Stimulated activated naive CD8-positive, alpha-beta T cell treated with anti-CD3 and anti-CD28 coated beads, Interleukin-15, Interleukin-2, amounts not matched to agents 100 U/mL and 50 U/mL, for 24 hours (primary cell): ENCODE measurements at regions not wholly inside any gene's neighbourhood (a gene's known extent, or its start where the extent isn't known, plus 50 kb on each side); places are given as distances from the start of the nearest gene placed in this dataset.
"Not testable (repeated sequence)": the region's sequence is repeated elsewhere in the genome, so short reads cannot be mapped to it uniquely, and the experiment has no call there.

Source experiments
- ATAC-seq: fragments of 150-1000 bp; cut with Tn5 transposase; one replicate; pipeline ENCODE4 v1.10.0; 2021
- DNase-seq: peaks from one replicate; pipeline ENCODE4 v3.0.0; 2021

DNA sequence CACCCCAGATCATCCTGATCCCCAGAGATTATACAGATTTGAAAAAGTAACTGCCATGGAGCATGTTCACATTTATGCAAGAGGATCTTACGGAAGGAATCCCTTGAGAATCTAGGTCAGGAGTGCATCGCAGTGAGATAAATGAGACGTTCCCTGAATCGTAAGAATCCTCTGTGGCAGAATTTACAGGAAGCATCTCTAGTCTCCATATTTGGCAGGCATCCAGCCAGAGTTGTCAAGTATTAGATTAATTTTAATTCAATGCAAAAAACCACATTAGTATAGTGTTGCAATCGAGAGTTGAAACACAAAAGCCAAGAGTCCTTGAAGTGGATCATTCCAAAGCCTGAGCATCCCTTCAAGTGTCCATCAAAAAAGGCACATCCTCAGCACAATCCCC, 100.8 kb downstream of the RRAGC start:
- no peak for DNase-seq
- no peak for ATAC-seq

DNA sequence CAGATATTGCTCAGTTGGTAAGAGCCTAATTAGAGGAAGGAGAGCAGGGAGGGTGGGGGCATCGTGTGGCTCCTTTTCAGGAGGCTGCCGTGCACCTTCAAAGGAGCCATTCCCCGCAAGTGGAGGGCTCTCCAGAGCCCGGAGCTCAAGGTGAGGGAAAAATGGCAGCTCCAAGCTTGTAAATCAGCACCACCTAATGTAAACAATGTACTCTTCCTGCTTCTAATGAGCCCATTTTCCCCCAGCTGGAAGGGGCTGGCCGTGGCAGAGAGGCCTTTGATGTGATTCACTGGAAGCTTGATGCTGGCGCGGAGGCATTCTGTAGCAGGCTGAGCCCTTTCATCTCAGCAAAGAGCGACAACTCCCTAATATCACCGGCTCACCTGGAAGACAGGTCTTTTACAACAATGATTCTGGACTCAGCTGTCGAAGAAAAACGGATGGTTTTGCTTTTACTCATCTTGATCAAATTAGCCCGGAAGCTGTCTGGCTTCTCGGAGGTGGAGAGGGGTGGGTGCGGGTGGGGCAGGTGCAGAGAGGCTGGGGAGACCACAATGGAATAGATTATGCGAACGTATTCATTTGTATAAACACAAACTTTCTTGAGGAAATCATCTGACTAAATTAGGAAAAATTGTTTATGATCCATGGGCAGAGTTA, 112.5 kb downstream of the RRAGC start:
- ATAC-seq, result no peak
- DNase-seq, result no peak

DNA sequence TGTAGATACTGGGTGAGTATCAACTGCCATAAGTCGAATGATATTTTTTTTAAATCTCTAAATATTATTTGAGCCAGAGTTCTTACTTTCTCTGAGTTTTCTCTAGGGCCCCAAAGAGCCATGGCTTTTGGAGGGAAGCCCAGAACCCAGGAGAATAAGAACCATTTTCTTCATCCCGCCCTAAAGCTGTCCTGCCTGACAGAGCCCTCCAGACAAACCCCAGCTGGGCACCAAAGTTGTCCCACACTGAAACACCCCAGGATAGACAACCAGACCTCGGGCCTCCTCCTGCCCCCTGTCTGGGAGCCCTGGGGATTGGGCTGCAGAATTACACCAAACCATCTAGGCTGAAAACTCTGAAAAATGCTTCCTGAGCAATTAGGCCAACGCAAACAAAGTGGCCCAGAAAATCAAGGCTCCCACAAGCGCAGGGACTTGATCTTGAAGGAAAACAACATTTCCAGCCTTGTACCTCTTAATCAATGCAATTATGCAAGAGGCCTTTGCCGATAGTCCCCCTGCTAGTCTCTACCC, 113.1 kb downstream of the RRAGC start:
- no peak for ATAC-seq
- no peak for DNase-seq

DNA sequence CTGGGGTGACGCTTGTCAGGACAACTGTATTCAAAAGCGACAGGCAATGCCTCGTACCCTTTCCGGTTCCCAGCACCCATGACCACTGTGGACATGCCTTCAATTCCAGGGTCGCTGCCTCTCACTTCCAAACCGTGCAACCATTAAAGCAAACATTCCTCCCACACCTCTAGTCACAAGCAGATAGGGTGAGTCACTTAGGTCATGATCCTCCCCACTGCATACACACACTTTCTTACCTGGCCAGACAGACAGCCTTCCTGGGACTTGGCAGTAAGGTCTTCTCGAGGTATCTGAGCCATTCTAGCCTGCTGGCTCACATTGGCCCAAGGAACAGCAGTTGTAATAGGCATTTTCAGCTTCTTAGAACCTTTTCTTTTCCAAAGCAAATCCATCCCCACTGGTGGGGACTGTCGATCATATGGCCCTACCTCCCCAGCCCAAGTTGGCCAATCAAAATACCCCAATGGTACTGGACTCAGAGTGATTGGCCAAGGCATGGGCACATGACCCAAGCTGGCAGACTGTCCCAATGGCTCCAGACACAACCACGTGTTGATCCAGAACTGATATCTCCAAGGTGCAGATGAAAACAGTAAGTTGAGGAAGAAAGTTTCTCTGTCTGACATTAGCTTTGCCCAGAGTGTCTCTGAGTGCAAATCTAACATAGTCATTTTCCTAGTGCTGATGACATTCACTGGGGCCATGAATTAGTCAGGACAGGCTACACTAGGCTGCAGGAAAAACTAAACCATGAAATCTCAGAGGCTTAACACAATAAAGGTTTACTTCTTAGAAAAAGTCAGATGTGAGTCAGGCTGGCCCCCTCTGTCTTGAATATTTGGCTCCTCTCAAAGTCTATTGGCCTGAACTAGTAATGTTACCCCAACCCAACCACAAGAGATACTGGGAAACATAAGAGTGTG, 113.8 kb downstream of the RRAGC start:
- DNase-seq (no peak), ATAC-seq (peak; percentile 75)

DNA sequence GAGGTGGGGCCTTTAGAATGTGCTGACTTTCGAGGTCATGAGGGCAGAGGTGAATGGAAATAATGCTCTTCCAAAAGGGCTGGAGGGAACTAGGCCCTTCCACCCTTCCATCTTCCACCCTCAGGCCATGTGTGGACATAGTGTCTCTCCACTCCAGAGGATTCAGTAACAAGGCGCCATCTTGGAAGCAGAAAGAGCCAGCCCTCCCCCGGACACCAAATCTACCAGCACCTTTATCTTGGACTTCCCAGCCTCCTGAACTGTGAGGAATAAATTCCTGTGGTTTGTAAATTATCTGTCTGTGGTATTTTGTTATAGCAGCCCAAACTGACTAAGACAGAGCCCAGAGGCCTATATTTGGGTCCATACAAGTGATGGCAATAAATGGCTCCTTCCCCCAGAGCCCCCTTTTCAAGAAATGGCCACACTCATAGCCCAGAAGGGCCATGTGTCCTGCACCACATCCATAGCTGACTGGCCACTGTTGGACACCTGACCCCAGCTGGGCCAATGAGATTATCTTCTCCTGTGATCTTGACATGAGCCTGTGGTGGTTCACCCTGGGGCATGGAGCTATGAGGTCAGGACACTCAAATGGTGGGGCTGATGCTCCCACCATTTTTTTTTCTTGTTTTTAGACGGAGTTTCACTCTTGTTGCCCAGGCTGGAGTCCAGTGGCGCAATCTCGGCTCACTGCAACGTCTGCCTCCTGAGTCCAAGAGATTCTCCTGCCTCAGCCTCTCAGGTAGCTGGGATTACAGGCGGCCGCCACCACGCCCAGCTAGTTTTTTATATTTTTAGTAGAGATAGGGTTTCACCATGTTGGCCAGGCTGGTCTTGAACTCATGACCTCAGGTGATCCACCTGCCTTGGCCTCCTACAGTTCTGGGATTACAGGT, 114.9 kb downstream of the RRAGC start:
- ATAC-seq (no peak), DNase-seq (no peak)

DNA sequence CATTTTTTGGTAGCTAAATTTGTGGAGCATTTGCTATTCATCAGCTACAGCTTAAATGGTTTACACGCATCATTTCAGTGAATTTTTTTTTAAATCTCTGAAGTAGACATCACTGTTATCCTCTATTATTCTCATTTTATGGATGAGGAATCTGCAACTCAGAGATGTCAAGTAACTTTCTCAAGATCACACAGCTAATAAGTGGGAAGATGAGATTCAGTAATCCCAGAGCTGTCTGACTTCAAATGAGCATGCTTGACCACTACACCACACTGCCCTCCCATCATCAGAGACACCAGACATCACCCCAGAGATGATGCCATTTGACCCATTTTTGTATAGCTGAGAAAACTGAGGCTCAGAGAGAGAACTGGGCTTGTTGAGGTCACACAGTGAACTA, 116.4 kb downstream of the RRAGC start:
- no peak for DNase-seq
- no peak for ATAC-seq

DNA sequence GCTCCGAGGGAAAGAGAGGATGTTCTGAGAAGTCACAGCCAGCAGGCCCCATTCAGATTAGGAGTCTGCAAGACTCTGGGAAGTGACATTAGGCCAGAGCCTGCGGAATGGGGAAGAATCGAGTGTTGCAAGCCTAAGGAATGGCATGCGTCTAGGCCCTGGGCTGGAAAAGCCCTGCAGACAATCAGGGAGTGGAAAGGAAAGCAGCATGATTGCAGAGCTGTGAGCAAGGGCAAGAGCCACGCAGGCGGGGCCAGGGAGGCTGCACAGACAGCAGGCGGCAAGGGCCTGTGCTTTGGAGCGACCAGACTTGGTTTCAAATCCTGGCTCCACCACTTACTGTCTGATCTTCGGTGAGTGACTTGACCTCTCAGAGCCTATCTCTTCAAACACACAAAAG, 118.2 kb downstream of the RRAGC start:
- DNase-seq, result no peak
- no peak for ATAC-seq

DNA sequence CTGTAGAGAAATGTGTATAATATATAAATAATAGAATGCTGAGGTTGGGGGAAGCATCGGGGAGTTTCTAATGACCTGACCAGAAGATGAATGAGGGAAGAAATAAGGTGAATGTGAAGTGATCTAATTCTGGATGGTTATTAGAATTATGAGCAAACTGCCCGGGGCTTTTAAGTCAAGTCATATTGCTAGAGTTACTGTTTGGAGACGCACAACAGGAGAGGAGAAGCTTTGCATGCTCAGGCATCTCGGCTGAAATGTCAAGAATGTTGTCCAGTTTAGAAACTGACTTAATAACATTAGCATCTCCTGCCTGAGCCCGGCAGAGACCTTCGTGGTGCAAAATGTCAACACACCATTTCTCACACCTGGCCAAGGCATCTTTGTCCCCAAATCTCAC, 119.1 kb downstream of the RRAGC start:
- DNase-seq (no peak), ATAC-seq (no peak)

DNA sequence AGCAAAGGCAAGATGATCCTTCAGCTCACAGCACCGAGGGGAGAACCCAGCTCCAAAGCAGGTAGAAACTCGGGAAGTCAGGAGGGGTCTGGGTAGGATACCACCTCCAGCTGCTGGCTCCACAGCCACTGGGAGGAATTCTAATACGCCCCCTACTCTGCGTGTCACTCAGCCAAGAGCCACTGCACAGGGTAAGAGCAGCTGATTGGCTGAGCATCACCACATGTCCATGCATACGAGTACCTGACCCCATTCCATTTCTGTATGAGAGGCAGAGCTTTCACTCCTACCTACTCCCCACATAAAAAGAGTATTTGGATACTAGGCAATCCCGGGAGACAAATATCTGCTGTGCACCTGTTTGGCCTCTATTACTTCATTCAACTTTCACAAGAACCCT, 121.4 kb downstream of the RRAGC start:
- ATAC-seq (no peak), DNase-seq (no peak)

DNA sequence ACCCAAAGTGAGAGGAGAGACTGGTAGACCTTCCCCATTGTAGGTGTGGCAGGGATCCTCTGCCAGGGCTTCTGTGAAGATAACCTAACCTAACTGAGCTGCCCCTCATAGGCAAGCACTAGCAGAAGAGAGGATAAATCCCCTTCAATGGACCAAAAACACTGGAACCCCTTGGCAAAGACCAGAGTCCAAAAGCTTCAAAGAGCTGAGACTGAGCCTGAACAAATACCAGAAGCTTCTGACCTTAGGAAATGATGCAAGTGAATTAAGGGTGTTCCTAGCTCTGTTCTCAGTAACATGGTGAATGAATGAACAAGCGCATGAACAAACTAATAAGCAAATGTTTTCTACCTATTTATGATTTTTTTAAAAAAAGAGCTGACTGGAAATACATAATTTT, 123.2 kb downstream of the RRAGC start:
- ATAC-seq, result no peak

DNA sequence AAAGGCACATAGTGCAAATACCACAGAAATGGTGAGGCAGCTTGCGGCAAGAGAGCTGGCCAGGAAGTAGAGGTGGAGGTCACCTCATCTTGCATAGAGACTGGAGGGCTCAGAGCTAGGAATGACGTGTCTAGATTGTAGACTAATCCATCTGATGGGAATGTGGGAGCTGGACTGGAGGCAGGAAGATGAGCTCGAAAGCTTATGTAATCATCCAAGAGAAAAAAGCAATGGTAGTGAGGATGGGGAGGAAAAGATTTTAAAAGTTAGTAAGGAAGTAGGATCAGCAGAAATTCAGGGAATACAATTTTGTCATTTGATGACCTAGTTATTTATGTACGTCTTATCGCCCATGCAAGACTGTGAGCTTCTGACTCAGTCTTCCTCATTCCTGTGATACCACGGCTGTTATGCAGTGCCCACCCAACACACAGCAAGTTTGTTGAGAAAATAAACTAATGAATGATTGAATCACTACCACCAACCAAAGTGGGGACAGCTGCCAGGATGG, 123.9 kb downstream of the RRAGC start:
- DNase-seq, result no peak

More for the DNA sequence above, 123.2 kb downstream of the RRAGC start:
- DNase-seq, result no peak

DNA sequence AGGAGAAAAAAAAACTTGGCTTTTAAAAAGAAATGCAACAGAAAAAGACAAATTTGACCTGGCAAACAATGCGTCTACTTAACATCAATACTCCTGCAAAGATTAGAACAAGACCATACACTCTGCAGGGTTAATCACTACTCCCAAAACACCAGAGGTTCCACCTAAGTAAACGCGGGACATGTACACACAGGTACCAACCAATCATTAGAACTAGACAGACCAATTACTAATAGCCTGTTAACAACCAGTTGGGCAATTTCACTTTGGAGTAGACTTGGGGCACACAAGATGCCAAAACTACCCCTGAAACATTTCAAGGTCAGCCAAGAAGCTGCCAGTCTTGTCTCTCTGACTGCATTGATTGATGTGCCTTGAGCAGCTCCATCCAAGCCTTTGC, 125.8 kb downstream of the RRAGC start:
- ATAC-seq (no peak), DNase-seq (no peak)

More for the DNA sequence above, 123.9 kb downstream of the RRAGC start:
- ATAC-seq, result no peak

DNA sequence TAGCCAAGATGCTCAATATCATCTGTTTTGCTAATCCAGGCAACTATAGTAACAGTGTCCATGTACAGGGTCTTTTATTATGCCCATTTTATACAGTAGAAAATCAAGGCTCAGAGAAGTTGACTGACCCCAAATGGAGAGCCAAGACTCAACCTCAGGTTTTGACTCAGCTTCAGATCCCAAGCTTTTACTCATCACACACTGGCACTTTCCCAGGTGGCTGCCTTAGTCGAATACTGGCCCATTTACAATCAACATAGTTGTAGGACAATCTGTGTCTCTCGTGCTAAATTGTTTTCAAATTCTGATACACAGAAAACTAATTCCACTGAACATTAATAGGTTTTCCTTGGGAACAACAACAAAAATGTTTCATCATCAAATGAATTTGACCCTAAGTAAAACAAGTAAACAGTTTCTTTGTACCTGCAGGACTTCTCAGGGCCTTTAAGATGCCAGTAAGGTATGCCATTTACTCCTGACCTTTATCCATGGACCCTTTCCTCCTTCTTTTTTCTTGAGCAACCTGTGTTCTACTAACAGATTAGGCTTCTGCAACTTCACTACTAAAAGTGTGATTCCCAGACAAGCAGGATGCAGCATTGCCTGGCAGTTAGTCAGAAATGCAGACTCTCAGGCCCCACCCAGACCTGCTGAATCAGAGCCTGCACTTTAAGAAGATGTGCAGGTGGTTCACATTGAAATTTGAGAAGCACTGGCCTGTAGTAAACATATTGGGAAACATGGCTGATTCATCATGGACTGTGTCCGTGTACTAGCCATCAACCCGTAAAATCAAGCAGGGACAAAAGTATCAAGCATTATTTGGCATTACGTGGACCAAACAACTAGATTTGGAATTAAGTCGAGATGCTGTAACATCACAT, 128.8 kb downstream of the RRAGC start:
- ATAC-seq, result no peak
- DNase-seq, result no peak

DNA sequence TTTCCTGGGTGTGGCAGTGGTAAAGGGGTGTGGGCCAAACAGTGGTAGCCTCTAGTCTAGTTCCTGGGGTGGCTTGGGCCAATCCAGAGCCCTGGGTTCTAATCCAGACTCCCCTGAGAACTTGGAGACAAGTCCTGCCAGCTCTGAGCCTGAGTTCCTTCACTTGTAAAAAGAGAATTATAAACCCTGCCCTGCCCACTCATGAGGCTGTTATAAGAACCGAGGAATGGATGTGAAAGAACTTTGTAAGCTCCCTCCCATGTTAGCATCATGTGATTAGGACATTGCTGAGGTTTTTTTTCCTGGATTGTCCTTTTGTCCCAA, 131.0 kb downstream of the RRAGC start:
- DNase-seq (no peak), ATAC-seq (no peak)

DNA sequence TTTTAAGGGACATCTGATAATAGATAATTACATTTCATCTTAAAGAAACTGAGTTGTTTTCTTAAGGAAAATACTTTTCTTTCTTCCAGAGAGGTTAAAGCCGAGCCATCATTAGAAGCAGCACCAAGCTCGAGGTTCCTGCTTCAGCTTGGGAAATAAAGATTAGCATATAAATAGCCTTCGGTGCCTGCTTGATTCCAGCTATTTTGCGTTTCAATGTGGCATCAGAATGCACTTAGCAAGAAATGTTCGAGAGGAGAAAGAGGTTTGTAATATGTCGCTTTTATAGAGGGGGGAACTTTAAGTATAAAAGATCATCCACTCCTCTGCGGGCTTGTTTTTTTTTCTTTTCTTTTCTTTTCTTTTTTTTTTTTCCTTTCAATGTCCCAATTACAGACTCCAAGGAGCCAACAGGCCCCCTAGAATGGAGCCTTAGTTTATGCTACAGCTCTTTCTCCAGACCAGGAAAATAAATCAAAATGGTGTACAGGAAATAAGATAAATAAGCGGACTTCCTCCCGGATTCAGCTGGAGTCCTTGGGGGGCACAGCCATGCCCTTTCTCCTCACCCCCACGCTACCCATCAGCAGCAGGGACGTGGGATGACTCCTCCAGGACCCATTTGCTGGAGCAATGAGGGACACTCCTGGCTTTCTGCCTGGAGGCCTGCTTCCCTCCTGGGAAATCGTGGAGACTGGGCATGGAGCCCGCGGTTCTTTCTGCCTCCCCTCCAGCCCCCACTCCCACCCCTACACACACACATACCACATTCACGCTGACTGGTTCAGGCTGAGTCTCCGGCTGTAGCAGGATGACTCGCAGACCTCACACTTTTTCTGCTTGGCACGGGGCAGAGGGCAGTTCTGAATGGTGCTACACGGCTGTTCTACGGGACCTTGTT, 131.6 kb downstream of the RRAGC start:
- DNase-seq (no peak), ATAC-seq (no peak)

DNA sequence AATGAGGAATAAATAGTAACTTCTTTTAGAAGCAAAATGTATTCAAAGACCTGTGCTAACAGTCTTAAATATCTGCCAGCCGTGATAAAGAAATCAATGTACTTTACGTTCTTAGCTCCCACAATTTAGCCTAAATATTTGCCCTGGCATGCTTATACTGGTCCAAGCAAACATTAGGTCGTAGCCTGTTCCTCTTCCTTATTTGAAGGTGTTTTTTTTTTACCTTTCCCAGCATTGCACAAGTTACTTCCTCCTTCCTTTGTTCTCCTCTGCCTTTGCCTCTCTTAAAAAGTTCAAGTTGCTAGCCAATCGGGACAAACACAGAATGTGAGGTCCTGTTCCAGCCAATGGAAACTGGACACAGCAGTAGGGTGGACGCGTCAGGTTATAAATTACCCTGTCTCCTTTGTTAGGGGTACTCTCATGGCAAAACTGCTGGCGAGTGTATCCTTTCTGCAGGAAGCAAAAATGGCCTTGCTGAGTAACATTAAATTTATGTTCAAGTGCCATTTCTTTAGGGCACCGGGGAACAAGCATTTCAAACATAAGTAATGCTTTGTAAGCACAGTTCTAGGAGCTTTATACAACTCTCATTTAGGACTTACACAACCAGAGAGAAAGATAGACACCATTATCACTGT, 134.1 kb downstream of the RRAGC start:
- DNase-seq, ATAC-seq: not testable (repeated sequence)

DNA sequence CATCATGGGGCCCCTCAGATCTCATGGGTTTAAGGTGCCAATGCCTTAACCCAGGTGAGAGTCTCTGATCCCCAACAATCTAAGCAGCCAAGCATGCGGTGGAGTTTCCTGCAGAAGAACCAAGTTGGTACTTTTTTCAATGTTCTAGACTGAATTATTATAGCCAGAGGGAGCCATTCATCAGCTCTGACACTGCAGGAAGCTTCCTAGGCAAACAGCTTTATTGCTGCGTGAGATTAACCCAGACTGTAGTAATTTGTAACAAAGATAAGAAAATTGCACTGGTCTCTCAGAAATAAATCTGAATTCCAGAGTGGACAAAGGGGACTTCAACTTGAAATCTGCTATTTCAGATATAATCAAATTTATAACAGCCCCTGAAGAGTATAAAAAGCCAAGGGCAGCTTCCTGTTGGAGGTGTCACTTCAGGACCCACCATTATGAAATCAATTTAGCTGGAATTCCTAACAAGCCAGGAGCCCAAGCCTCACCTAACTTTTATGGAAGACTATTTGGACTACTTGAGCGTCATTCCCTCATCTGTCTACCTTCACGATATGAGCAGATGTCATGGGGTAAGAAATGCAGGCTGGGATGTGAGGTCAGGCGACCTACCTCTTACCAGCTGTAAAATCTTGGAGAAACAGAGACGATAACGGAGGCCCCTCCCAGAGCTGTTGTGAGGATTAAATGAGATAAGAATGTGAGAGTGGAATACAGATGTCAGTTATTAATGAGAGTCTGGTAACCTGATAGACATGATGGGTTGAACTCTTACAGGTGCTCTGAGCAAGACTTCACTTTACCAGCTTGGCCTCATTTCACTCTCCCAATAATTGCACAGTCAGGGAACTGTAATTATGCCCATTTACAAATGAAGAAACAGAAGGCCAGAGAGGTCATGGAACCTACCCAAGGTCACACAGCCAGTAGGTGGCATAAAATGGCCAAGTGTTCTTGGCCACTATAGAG, 135.1 kb downstream of the RRAGC start:
- no peak for DNase-seq
- no peak for ATAC-seq

DNA sequence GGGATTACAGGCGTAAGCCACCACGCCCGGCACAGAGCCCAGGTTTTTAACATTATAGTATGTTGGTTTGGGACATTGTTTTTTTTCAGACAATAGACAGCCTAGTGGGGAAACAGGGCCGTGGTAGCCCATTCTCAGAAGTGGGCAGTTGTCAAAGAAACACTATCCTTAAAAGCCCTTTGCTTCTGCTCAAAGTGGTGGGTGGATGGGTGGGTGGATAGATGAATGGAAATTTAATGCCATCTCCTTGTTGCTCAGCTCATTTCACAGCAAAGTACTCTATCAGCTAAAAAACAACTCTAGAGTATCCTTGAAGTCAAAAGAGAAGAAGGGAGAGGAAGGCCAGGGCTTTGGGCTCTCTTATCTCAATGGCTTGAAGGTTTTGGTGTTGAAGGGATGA, 137.8 kb downstream of the RRAGC start:
- ATAC-seq (no peak), DNase-seq (no peak)
